ENCODE measurements at regions not wholly inside any gene's neighbourhood (a gene's known extent, or its start where the extent isn't known, plus 50 kb on each side); places are given as distances from the start of the nearest gene placed in this dataset.

DNA sequence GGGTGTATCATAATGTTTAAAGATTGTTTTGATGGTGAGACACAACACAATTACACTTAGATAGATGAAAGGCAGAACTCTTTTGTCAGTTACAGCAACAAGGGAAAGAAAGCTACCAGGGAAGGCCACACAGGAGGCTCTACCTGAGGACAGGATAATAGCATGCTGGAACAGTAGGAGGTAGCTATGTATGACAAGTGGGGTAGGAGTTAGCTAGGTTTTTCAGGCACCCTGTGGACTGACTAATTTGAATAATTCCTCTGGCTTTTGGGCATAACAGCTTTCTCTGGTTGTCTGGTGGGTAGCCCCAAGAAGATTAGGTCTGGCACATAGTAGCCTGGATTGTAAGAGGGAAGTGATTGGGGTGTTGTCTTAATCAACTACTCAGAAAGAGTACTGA is 475.4 kb upstream of the CHORDC1 start:
- TF ChIP-seq, protein P1, sequence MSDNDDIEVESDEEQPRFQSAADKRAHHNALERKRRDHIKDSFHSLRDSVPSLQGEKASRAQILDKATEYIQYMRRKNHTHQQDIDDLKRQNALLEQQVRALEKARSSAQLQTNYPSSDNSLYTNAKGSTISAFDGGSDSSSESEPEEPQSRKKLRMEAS (IDR thresholded peaks at IDR 0.05): no peak
- TF ChIP-seq CEBPB (IDR thresholded peaks at IDR 0.05) (no peak), RAD21 (IDR thresholded peaks at IDR 0.05; ENCODE audit: low read depth) (no peak), FOXM1 (IDR thresholded peaks at IDR 0.05; ENCODE audit: borderline replicate concordance, low read depth) (no peak), EP300 (IDR thresholded peaks at IDR 0.05; ENCODE audit: borderline replicate concordance) (no peak), TAF1 (IDR thresholded peaks at IDR 0.05; ENCODE audit: low read depth) (no peak), REST (IDR thresholded peaks at IDR 0.05; ENCODE audit: low read depth) (no peak), CREB1 (IDR thresholded peaks at IDR 0.05; ENCODE audit: low read depth) (no peak), YY1 (IDR thresholded peaks at IDR 0.05; ENCODE audit: low read depth) (no peak)
- TF ChIP-seq, protein P2, sequence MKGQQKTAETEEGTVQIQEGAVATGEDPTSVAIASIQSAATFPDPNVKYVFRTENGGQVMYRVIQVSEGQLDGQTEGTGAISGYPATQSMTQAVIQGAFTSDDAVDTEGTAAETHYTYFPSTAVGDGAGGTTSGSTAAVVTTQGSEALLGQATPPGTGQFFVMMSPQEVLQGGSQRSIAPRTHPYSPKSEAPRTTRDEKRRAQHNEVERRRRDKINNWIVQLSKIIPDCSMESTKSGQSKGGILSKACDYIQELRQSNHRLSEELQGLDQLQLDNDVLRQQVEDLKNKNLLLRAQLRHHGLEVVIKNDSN (IDR thresholded peaks at IDR 0.05): no peak

Data from Ishikawa (cell line).